WI38 (cell line): ENCODE measurements at regions not wholly inside any gene's neighbourhood (a gene's known extent, or its start where the extent isn't known, plus 50 kb on each side); places are given as distances from the start of the nearest gene placed in this dataset.

Source experiments
- H3K4me3 ChIP-seq: 2 replicates; pipeline ENCODE4 v1.5.1; 2011; ENCODE audit warnings: low read depth, mild to moderate bottlenecking, control low read depth, low read length
- CTCF ChIP-seq: IDR thresholded peaks from 2 replicates; pipeline ENCODE4 v1.5.1; 2012; ENCODE audit warnings: low read depth, mild to moderate bottlenecking, control low read depth, low read length

GRCh38 chr6:106014955-106015354 lies 71.2 kb upstream of the PRDM1 start:
- H3K4me3 ChIP-seq = no peak overlapping the region
- no peak for TF ChIP-seq CTCF

- no peak overlapping the region for H3K4me3 ChIP-seq
- TF ChIP-seq CTCF = no peak
Observed at GRCh38 chr6:106011476-106011875, 74.7 kb upstream of the PRDM1 start.

- no peak overlapping the region; the same call in 1 of the 2 replicates for H3K4me3 ChIP-seq
- TF ChIP-seq CTCF = no peak
Observed at GRCh38 chr6:106005954-106006353, 80.2 kb upstream of the PRDM1 start.

GRCh38 chr6:106005013-106005412 lies 81.1 kb upstream of the PRDM1 start:
- no peak for TF ChIP-seq CTCF
- H3K4me3 ChIP-seq = no peak overlapping the region

GRCh38 chr6:106003268-106003987 lies 82.7 kb upstream of the PRDM1 start:
- no peak overlapping the region for H3K4me3 ChIP-seq
- TF ChIP-seq CTCF = no peak

- H3K4me3 ChIP-seq = no peak overlapping the region
Observed at GRCh38 chr6:106002005-106002404, 84.1 kb upstream of the PRDM1 start.

More at GRCh38 chr6:106002005-106002404, 84.1 kb upstream of the PRDM1 start:
- no peak for TF ChIP-seq CTCF
